ENCODE measurements at regions not wholly inside any gene's neighbourhood (a gene's known extent, or its start where the extent isn't known, plus 50 kb on each side); places are given as distances from the start of the nearest gene placed in this dataset.

DNA sequence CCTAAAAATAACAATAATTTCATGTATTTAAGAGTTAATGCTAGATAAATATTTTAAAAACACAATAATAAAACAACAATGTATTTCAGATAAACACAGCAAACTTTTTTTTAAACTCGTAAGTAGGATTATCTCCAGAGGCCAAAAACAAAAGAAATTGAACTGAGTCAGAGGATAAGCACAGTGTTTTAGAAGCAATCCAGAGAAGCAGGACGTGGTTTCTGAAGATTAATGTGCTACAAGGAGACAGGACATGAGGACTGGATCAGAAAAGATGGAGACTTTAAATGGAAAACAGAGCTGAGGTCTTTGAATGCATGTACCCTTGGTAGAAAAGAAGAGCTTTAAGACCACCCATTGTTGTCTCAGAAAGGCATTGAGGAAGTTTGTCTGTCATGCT is 491.2 kb upstream of the TLE4 start:
- H3K9me3 Mint-ChIP-seq: peaks cover 0 to 8% (median 2%) of the 10 kb centered on the region in 7 donors
- H3K27ac Mint-ChIP-seq: no peak overlapping the region
- intact Hi-C loops (cut with micrococcal nuclease): no loop called here
- Histone ChIP-seq H3K79me2 (ENCODE audit: insufficient read depth, low read length) (no peaks in the 10 kb centered on the region), H3K9me3 (replicated peaks in 1 of 2; ENCODE audit: control insufficient read depth in 1 of 2, insufficient read depth in 1 of 2, low read length in 2 of 2) (no peaks in the 10 kb centered on the region), H3K27ac (ENCODE audit: low read depth in 1 of 2, low read length in 2 of 2) (no peak overlapping the region), H4K20me1 (ENCODE audit: insufficient read depth, low read length) (no peaks in the 10 kb centered on the region), H3K36me3 (replicated peaks in 1 of 2; ENCODE audit: control insufficient read depth in 1 of 2, insufficient read depth in 2 of 2, low read length in 2 of 2) (no peaks in the 10 kb centered on the region), H3K4me1 (ENCODE audit: control insufficient read depth in 1 of 2, insufficient read depth in 2 of 2, low read length in 2 of 2) (no peaks in the 10 kb centered on the region), H2AFZ (ENCODE audit: insufficient read depth, low read depth, low read length, poor library complexity, severe bottlenecking) (no peak overlapping the region), H3K4me3 (replicated peaks in 1 of 3; ENCODE audit: low read depth in 2 of 3, low read length in 3 of 3) (no peak overlapping the region), H3K27me3 (ENCODE audit: control insufficient read depth in 2 of 2, insufficient read depth in 2 of 2, low read length in 2 of 2) (no peaks in the 10 kb centered on the region), H3K4me2 (replicated peaks; ENCODE audit: extremely low read depth, low read length, poor library complexity, severe bottlenecking) (no peak overlapping the region), H3K9ac (ENCODE audit: insufficient read depth, low read length, poor library complexity, severe bottlenecking) (no peak overlapping the region)
- H3K4me3 Mint-ChIP-seq: no peak overlapping the region
- H3K27me3 Mint-ChIP-seq (ENCODE audit: low read depth in 3 of 3): no peaks in the 10 kb centered on the region
- H3K36me3 Mint-ChIP-seq: no peaks in the 10 kb centered on the region
- TF ChIP-seq, protein P1, sequence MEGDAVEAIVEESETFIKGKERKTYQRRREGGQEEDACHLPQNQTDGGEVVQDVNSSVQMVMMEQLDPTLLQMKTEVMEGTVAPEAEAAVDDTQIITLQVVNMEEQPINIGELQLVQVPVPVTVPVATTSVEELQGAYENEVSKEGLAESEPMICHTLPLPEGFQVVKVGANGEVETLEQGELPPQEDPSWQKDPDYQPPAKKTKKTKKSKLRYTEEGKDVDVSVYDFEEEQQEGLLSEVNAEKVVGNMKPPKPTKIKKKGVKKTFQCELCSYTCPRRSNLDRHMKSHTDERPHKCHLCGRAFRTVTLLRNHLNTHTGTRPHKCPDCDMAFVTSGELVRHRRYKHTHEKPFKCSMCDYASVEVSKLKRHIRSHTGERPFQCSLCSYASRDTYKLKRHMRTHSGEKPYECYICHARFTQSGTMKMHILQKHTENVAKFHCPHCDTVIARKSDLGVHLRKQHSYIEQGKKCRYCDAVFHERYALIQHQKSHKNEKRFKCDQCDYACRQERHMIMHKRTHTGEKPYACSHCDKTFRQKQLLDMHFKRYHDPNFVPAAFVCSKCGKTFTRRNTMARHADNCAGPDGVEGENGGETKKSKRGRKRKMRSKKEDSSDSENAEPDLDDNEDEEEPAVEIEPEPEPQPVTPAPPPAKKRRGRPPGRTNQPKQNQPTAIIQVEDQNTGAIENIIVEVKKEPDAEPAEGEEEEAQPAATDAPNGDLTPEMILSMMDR (IDR thresholded peaks at IDR 0.05): no peak
- H3K4me1 Mint-ChIP-seq: no peaks in the 10 kb centered on the region
- DNase-seq: no peak
- WGBS (ENCODE audit: insufficient coverage): 69% methylated on average over 2 of the region's 2 CpGs

DNA sequence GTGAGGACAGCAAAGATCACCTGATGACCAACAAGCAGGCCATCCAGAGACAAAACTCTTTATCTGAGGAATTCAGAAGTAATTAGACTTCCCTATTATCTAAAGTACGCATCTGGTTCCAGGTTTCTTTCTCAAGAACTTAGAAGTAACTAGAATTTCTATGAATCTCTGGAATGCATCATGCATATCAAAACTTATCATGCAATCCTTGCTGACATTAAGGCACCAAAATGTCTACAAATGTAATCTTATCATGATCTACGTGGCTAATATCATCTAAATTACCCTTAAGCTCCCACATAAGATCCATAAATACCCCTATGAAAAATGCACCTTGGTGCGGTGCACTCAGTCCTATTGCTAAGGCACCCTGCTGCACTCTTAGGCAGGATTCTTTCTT is 488.1 kb upstream of the TLE4 start:
- no peaks in the 10 kb centered on the region for H3K36me3 ChIP-seq (replicated peaks in 1 of 2; ENCODE audit: control insufficient read depth in 1 of 2, insufficient read depth in 2 of 2, low read length in 2 of 2)
- Mint-ChIP-seq H3K27ac (no peak overlapping the region), H3K36me3 (no peaks in the 10 kb centered on the region), H3K9me3 (peaks cover 0 to 10% (median 3%) of the 10 kb centered on the region in 7 donors), H3K27me3 (ENCODE audit: low read depth in 3 of 3) (peaks cover 0 to 1% (median 0%) of the 10 kb centered on the region in 3 donors), H3K4me1 (no peaks in the 10 kb centered on the region), H3K4me3 (no peak overlapping the region)
- H3K27me3 ChIP-seq (ENCODE audit: control insufficient read depth in 2 of 2, insufficient read depth in 2 of 2, low read length in 2 of 2): no peaks in the 10 kb centered on the region
- H3K27ac ChIP-seq (ENCODE audit: low read depth in 1 of 2, low read length in 2 of 2): no peak overlapping the region
- H2AFZ ChIP-seq (ENCODE audit: insufficient read depth, low read depth, low read length, poor library complexity, severe bottlenecking): no peak overlapping the region
- no peak overlapping the region for H3K4me3 ChIP-seq (replicated peaks in 1 of 3; ENCODE audit: low read depth in 2 of 3, low read length in 3 of 3)
- no peak overlapping the region for H3K4me2 ChIP-seq (replicated peaks; ENCODE audit: extremely low read depth, low read length, poor library complexity, severe bottlenecking)
- no peaks in the 10 kb centered on the region for H3K79me2 ChIP-seq (ENCODE audit: insufficient read depth, low read length)
- intact Hi-C loops (cut with micrococcal nuclease): no loop called here
- no peak overlapping the region for H3K9ac ChIP-seq (ENCODE audit: insufficient read depth, low read length, poor library complexity, severe bottlenecking)
- peaks cover 0 to 2% of the 10 kb centered on the region in 2 donors for H3K9me3 ChIP-seq (replicated peaks in 1 of 2; ENCODE audit: control insufficient read depth in 1 of 2, insufficient read depth in 1 of 2, low read length in 2 of 2)
- DNase-seq: no peak
- TF ChIP-seq, protein P1 (IDR thresholded peaks at IDR 0.05): no peak
- WGBS (ENCODE audit: insufficient coverage): 81% methylated on average over 3 of the region's 3 CpGs
- no peaks in the 10 kb centered on the region for H4K20me1 ChIP-seq (ENCODE audit: insufficient read depth, low read length)
- H3K4me1 ChIP-seq (ENCODE audit: control insufficient read depth in 1 of 2, insufficient read depth in 2 of 2, low read length in 2 of 2): no peaks in the 10 kb centered on the region

Measured in CD14-positive monocyte (primary cell).